ENCODE measurements at regions not wholly inside any gene's neighbourhood (a gene's known extent, or its start where the extent isn't known, plus 50 kb on each side); places are given as distances from the start of the nearest gene placed in this dataset.

GRCh38 chr9:38306899-38307298, 85.6 kb upstream of the ALDH1B1 start:
- Mint-ChIP-seq H3K27ac (no peak overlapping the region), H3K4me3 (no peak overlapping the region), H3K27me3 (ENCODE audit: low read depth in 3 of 3) (peaks cover 0 to 4% (median 0%) of the 10 kb centered on the region in 3 donors), H3K36me3 (no peaks in the 10 kb centered on the region), H3K4me1 (no peaks in the 10 kb centered on the region), H3K9me3 (peaks cover 0 to 2% (median 0%) of the 10 kb centered on the region in 7 donors)
- Histone ChIP-seq H3K4me2 (replicated peaks; ENCODE audit: extremely low read depth, low read length, poor library complexity, severe bottlenecking) (no peak overlapping the region), H3K9me3 (replicated peaks in 1 of 2; ENCODE audit: control insufficient read depth in 1 of 2, insufficient read depth in 1 of 2, low read length in 2 of 2) (no peaks in the 10 kb centered on the region), H4K20me1 (ENCODE audit: insufficient read depth, low read length) (no peaks in the 10 kb centered on the region), H3K4me3 (replicated peaks in 1 of 3; ENCODE audit: low read depth in 2 of 3, low read length in 3 of 3) (no peak overlapping the region), H3K27me3 (ENCODE audit: control insufficient read depth in 2 of 2, insufficient read depth in 2 of 2, low read length in 2 of 2) (no peaks in the 10 kb centered on the region), H3K79me2 (ENCODE audit: insufficient read depth, low read length) (no peaks in the 10 kb centered on the region), H3K4me1 (ENCODE audit: control insufficient read depth in 1 of 2, insufficient read depth in 2 of 2, low read length in 2 of 2) (no peaks in the 10 kb centered on the region), H2AFZ (ENCODE audit: insufficient read depth, low read depth, low read length, poor library complexity, severe bottlenecking) (no peak overlapping the region), H3K27ac (ENCODE audit: low read depth in 1 of 2, low read length in 2 of 2) (no peak overlapping the region), H3K9ac (ENCODE audit: insufficient read depth, low read length, poor library complexity, severe bottlenecking) (no peak overlapping the region), H3K36me3 (replicated peaks in 1 of 2; ENCODE audit: control insufficient read depth in 1 of 2, insufficient read depth in 2 of 2, low read length in 2 of 2) (no peaks in the 10 kb centered on the region)
- WGBS (ENCODE audit: insufficient coverage) = 100% methylated on average over 4 of the region's 5 CpGs
- no peak for TF ChIP-seq CTCF (IDR thresholded peaks at IDR 0.05)
- no peak for DNase-seq
- intact Hi-C loops (cut with micrococcal nuclease) = no loop called here

- intact Hi-C loops (cut with micrococcal nuclease) = no loop called here
- DNase-seq = no peak
- Mint-ChIP-seq H3K4me3 (no peak overlapping the region), H3K27me3 (ENCODE audit: low read depth in 3 of 3) (peaks cover 0 to 4% (median 0%) of the 10 kb centered on the region in 3 donors), H3K9me3 (peaks cover 0 to 3% (median 0%) of the 10 kb centered on the region in 7 donors), H3K36me3 (no peaks in the 10 kb centered on the region), H3K4me1 (no peaks in the 10 kb centered on the region), H3K27ac (no peak overlapping the region)
- Histone ChIP-seq H2AFZ (ENCODE audit: insufficient read depth, low read depth, low read length, poor library complexity, severe bottlenecking) (no peak overlapping the region), H4K20me1 (ENCODE audit: insufficient read depth, low read length) (no peaks in the 10 kb centered on the region), H3K79me2 (ENCODE audit: insufficient read depth, low read length) (no peaks in the 10 kb centered on the region), H3K27me3 (ENCODE audit: control insufficient read depth in 2 of 2, insufficient read depth in 2 of 2, low read length in 2 of 2) (no peaks in the 10 kb centered on the region), H3K4me1 (ENCODE audit: control insufficient read depth in 1 of 2, insufficient read depth in 2 of 2, low read length in 2 of 2) (no peaks in the 10 kb centered on the region), H3K4me2 (replicated peaks; ENCODE audit: extremely low read depth, low read length, poor library complexity, severe bottlenecking) (no peak overlapping the region), H3K9me3 (replicated peaks in 1 of 2; ENCODE audit: control insufficient read depth in 1 of 2, insufficient read depth in 1 of 2, low read length in 2 of 2) (no peaks in the 10 kb centered on the region), H3K9ac (ENCODE audit: insufficient read depth, low read length, poor library complexity, severe bottlenecking) (no peak overlapping the region), H3K27ac (ENCODE audit: low read depth in 1 of 2, low read length in 2 of 2) (no peak overlapping the region), H3K4me3 (replicated peaks in 1 of 3; ENCODE audit: low read depth in 2 of 3, low read length in 3 of 3) (no peak overlapping the region), H3K36me3 (replicated peaks in 1 of 2; ENCODE audit: control insufficient read depth in 1 of 2, insufficient read depth in 2 of 2, low read length in 2 of 2) (no peaks in the 10 kb centered on the region)
- WGBS (ENCODE audit: insufficient coverage) = no CpG with 5 or more reads among the region's 1 CpG
- TF ChIP-seq CTCF (IDR thresholded peaks at IDR 0.05) = no peak
These were observed 86.9 kb upstream of the ALDH1B1 start for GRCh38 chr9:38305582-38305981.

All from CD14-positive monocyte (primary cell).